ENCODE measurements at regions not wholly inside any gene's neighbourhood (a gene's known extent, or its start where the extent isn't known, plus 50 kb on each side); places are given as distances from the start of the nearest gene placed in this dataset.

DNA sequence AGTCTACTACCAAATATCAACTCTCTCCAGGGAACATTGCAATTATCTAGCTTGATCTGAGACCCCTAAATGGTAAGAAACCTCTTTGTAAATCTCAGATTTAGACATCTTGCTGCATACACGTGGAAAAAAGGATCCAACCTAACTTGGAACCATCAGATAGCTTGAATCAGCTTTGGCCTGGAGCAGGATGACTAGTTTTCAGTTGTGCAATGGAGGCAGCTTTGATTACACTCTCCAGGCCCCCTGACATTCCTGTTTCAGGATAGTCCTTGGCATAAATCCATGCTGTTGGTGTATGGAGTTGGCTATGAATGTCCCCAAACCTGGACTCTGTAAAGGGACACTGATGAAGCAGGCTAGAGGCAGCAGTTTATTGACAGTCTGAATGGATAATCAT is 1061.9 kb upstream of the TENM3 start:
- Histone ChIP-seq H4K91ac (ENCODE audit: low read length) (no peak overlapping the region), H3K4me2 (ENCODE audit: low read length, poor library complexity, severe bottlenecking) (no peak overlapping the region), H3K27me3 (ENCODE audit: control insufficient read depth in 1 of 2, insufficient read depth in 1 of 2, low read length in 2 of 2) (peaks cover 0 to 5% of the 10 kb centered on the region in 2 experiments), H3K79me1 (replicated peaks; ENCODE audit: low read length, poor library complexity, severe bottlenecking) (peaks cover 1% of the 10 kb centered on the region), H3K4ac (ENCODE audit: low read depth in 1 of 2, low read length in 2 of 2) (no peak overlapping the region), H3K4me1 (ENCODE audit: control insufficient read depth, insufficient read depth, low read depth, low read length) (no peaks in the 10 kb centered on the region), H2AFZ (ENCODE audit: low read depth, low read length) (no peak overlapping the region), H3K14ac (ENCODE audit: low read length in 2 of 2) (no peak overlapping the region), H2BK15ac (ENCODE audit: low read depth, poor library complexity, severe bottlenecking) (no peak overlapping the region), H3K18ac (ENCODE audit: low read depth in 1 of 2, low read length in 2 of 2) (no peak overlapping the region), H3K4me3 (ENCODE audit: insufficient read depth in 1 of 2, low read depth in 1 of 2, low read length in 2 of 2) (no peak overlapping the region), H3K27ac (ENCODE audit: low read length, poor library complexity, severe bottlenecking) (no peak overlapping the region), H4K8ac (ENCODE audit: low read length) (no peak overlapping the region), H2BK120ac (ENCODE audit: low read depth, low read length) (no peak overlapping the region), H3K9me3 (ENCODE audit: control insufficient read depth, low read length) (no peaks in the 10 kb centered on the region), H2BK12ac (ENCODE audit: low read length in 2 of 2) (no peak overlapping the region), H3K36me3 (ENCODE audit: control insufficient read depth in 1 of 2, insufficient read depth in 2 of 2, low read depth in 1 of 2, low read length in 2 of 2) (no peaks in the 10 kb centered on the region), H2AK5ac (ENCODE audit: low read length, severe bottlenecking) (no peak overlapping the region), H3K9ac (ENCODE audit: low read length) (no peak overlapping the region), H2BK5ac (ENCODE audit: low read depth, low read length, poor library complexity, severe bottlenecking) (no peak overlapping the region), H3K23ac (ENCODE audit: low read length in 2 of 2) (no peak overlapping the region)
- no peak for DNase-seq
- no CpG with 5 or more reads among the region's 1 CpG for WGBS

DNA sequence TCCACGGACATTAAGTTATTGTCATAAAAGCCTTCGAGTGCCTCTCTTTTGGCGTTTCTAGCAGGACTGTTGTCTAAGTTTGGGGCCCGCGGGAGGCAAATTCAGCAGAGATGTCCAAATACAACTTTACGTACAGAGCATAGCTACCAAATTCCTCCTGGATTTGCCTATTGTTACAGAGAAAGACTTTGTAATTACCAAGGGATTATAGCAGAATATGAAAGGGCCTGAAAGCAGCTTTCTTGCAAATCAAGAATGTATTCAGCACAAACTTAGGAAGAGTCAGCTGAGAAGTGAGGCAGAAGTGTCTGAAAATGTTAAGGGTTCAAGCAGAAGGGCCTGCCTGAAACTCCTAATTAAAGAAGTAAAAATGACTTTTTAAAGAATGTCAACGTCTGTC is 1053.5 kb upstream of the TENM3 start:
- H2BK120ac ChIP-seq (ENCODE audit: low read depth, low read length), result no peak overlapping the region
- no peaks in the 10 kb centered on the region for H3K27me3 ChIP-seq (ENCODE audit: control insufficient read depth in 1 of 2, insufficient read depth in 1 of 2, low read length in 2 of 2)
- H3K9ac ChIP-seq (ENCODE audit: low read length), result no peak overlapping the region
- H2AK5ac ChIP-seq (ENCODE audit: low read length, severe bottlenecking), result no peak overlapping the region
- H2BK12ac ChIP-seq (ENCODE audit: low read length in 2 of 2), result no peak overlapping the region
- H3K36me3 ChIP-seq (ENCODE audit: control insufficient read depth in 1 of 2, insufficient read depth in 2 of 2, low read depth in 1 of 2, low read length in 2 of 2), result no peaks in the 10 kb centered on the region
- H3K18ac ChIP-seq (ENCODE audit: low read depth in 1 of 2, low read length in 2 of 2), result no peak overlapping the region
- no peak overlapping the region for H3K4me2 ChIP-seq (ENCODE audit: low read length, poor library complexity, severe bottlenecking)
- no peak overlapping the region for H2AFZ ChIP-seq (ENCODE audit: low read depth, low read length)
- no peaks in the 10 kb centered on the region for H3K4me1 ChIP-seq (ENCODE audit: control insufficient read depth, insufficient read depth, low read depth, low read length)
- H3K14ac ChIP-seq (ENCODE audit: low read length in 2 of 2), result no peak overlapping the region
- H3K4ac ChIP-seq (ENCODE audit: low read depth in 1 of 2, low read length in 2 of 2), result no peak overlapping the region
- H4K91ac ChIP-seq (ENCODE audit: low read length), result no peak overlapping the region
- no peak overlapping the region for H3K23ac ChIP-seq (ENCODE audit: low read length in 2 of 2)
- WGBS, result 75% methylated on average over 6 of the region's 7 CpGs
- H3K4me3 ChIP-seq (ENCODE audit: insufficient read depth in 1 of 2, low read depth in 1 of 2, low read length in 2 of 2), result no peak overlapping the region
- no peaks in the 10 kb centered on the region for H3K79me1 ChIP-seq (replicated peaks; ENCODE audit: low read length, poor library complexity, severe bottlenecking)
- no peak overlapping the region for H3K27ac ChIP-seq (ENCODE audit: low read length, poor library complexity, severe bottlenecking)
- H2BK5ac ChIP-seq (ENCODE audit: low read depth, low read length, poor library complexity, severe bottlenecking), result no peak overlapping the region
- no peak overlapping the region for H2BK15ac ChIP-seq (ENCODE audit: low read depth, poor library complexity, severe bottlenecking)
- H3K9me3 ChIP-seq (ENCODE audit: control insufficient read depth, low read length), result no peaks in the 10 kb centered on the region
- DNase-seq, result no peak
- no peak overlapping the region for H4K8ac ChIP-seq (ENCODE audit: low read length)

DNA sequence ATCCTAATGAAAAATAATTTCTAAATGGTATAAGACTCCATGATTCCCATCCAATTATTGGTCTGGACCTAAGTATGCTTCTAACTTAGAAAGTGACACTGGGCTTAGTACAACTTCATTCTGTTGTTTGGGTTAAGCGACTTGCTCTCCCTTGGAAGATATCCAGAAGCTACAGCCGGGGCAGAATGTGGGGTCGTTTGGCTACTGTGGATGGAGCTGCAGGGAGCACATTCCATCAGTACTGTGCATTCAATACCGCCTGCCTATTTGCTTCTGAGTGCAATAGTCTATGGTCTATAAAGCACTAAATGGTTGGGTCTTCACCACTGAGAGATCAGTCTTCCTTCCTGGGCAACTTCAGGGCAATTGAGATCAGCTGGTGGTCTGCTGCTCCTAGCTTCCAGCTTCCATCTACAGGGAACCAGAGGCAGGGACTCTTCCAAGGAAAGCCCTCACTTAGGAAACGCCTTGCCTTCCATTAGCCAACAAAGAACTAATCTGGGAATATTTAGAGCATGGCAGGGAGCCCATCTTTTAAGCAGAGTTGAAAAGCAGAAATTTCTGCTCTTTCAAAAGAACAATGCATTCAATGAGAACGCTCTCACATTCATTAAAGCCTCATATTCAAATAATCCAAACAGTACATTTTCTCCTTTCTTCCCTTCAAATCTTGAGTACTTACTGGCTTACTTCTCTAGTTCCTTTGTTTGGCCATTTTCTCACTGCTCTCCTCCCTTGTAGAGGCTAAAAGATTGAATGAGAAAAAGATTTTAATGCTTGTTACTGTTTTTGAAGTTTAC is 1049.9 kb upstream of the TENM3 start:
- no peaks in the 10 kb centered on the region for H3K4me1 ChIP-seq (ENCODE audit: control insufficient read depth, insufficient read depth, low read depth, low read length)
- H3K9ac ChIP-seq (ENCODE audit: low read length), result no peak overlapping the region
- DNase-seq, result no peak
- H3K4me2 ChIP-seq (ENCODE audit: low read length, poor library complexity, severe bottlenecking), result no peak overlapping the region
- H3K23ac ChIP-seq (ENCODE audit: low read length in 2 of 2), result no peak overlapping the region
- no peak overlapping the region for H2AK5ac ChIP-seq (ENCODE audit: low read length, severe bottlenecking)
- no peak overlapping the region for H2AFZ ChIP-seq (ENCODE audit: low read depth, low read length)
- no peak overlapping the region for H3K18ac ChIP-seq (ENCODE audit: low read depth in 1 of 2, low read length in 2 of 2)
- WGBS, result 66% methylated on average over 6 of the region's 6 CpGs
- no peak overlapping the region for H3K27ac ChIP-seq (ENCODE audit: low read length, poor library complexity, severe bottlenecking)
- no peaks in the 10 kb centered on the region for H3K36me3 ChIP-seq (ENCODE audit: control insufficient read depth in 1 of 2, insufficient read depth in 2 of 2, low read depth in 1 of 2, low read length in 2 of 2)
- no peaks in the 10 kb centered on the region for H3K27me3 ChIP-seq (ENCODE audit: control insufficient read depth in 1 of 2, insufficient read depth in 1 of 2, low read length in 2 of 2)
- no peak overlapping the region for H4K91ac ChIP-seq (ENCODE audit: low read length)
- no peak overlapping the region for H2BK5ac ChIP-seq (ENCODE audit: low read depth, low read length, poor library complexity, severe bottlenecking)
- no peak overlapping the region for H2BK12ac ChIP-seq (ENCODE audit: low read length in 2 of 2)
- H3K4ac ChIP-seq (ENCODE audit: low read depth in 1 of 2, low read length in 2 of 2), result no peak overlapping the region
- H2BK120ac ChIP-seq (ENCODE audit: low read depth, low read length), result no peak overlapping the region
- H3K4me3 ChIP-seq (ENCODE audit: insufficient read depth in 1 of 2, low read depth in 1 of 2, low read length in 2 of 2), result no peak overlapping the region
- H4K8ac ChIP-seq (ENCODE audit: low read length), result no peak overlapping the region
- H3K79me1 ChIP-seq (replicated peaks; ENCODE audit: low read length, poor library complexity, severe bottlenecking), result no peaks in the 10 kb centered on the region
- H3K9me3 ChIP-seq (ENCODE audit: control insufficient read depth, low read length), result no peaks in the 10 kb centered on the region
- H2BK15ac ChIP-seq (ENCODE audit: low read depth, poor library complexity, severe bottlenecking), result no peak overlapping the region
- no peak overlapping the region for H3K14ac ChIP-seq (ENCODE audit: low read length in 2 of 2)

DNA sequence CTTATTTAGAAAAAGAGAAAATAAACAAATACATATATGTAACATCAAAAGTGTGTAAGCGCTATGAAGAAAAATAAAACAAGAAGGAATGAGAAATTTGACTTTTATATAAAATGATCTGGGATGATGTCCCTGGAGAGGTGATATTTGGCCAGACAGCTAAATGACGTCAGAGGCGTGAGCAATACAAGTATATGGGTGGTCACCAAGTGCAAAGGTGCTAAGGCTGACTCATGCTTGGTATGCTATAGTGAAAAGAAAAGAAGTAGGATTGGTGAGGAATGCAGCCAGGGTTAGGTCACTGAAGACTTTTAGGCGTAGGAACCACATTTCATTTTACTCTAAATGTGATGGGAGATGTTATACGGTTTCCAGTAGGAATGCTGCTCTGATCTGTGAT is 1049.1 kb upstream of the TENM3 start:
- Histone ChIP-seq H3K9ac (ENCODE audit: low read length) (no peak overlapping the region), H3K9me3 (ENCODE audit: control insufficient read depth, low read length) (no peaks in the 10 kb centered on the region), H4K8ac (ENCODE audit: low read length) (no peak overlapping the region), H2BK120ac (ENCODE audit: low read depth, low read length) (no peak overlapping the region), H4K91ac (ENCODE audit: low read length) (no peak overlapping the region), H3K14ac (ENCODE audit: low read length in 2 of 2) (no peak overlapping the region), H3K23ac (ENCODE audit: low read length in 2 of 2) (no peak overlapping the region), H2BK15ac (ENCODE audit: low read depth, poor library complexity, severe bottlenecking) (no peak overlapping the region), H3K79me1 (replicated peaks; ENCODE audit: low read length, poor library complexity, severe bottlenecking) (no peaks in the 10 kb centered on the region), H3K4me3 (ENCODE audit: insufficient read depth in 1 of 2, low read depth in 1 of 2, low read length in 2 of 2) (no peak overlapping the region), H2BK12ac (ENCODE audit: low read length in 2 of 2) (no peak overlapping the region), H2AK5ac (ENCODE audit: low read length, severe bottlenecking) (no peak overlapping the region), H2AFZ (ENCODE audit: low read depth, low read length) (no peak overlapping the region), H2BK5ac (ENCODE audit: low read depth, low read length, poor library complexity, severe bottlenecking) (no peak overlapping the region), H3K18ac (ENCODE audit: low read depth in 1 of 2, low read length in 2 of 2) (no peak overlapping the region), H3K27ac (ENCODE audit: low read length, poor library complexity, severe bottlenecking) (no peak overlapping the region), H3K4ac (ENCODE audit: low read depth in 1 of 2, low read length in 2 of 2) (no peak overlapping the region), H3K4me2 (ENCODE audit: low read length, poor library complexity, severe bottlenecking) (no peak overlapping the region), H3K27me3 (ENCODE audit: control insufficient read depth in 1 of 2, insufficient read depth in 1 of 2, low read length in 2 of 2) (no peaks in the 10 kb centered on the region), H3K36me3 (ENCODE audit: control insufficient read depth in 1 of 2, insufficient read depth in 2 of 2, low read depth in 1 of 2, low read length in 2 of 2) (no peaks in the 10 kb centered on the region), H3K4me1 (ENCODE audit: control insufficient read depth, insufficient read depth, low read depth, low read length) (no peaks in the 10 kb centered on the region)
- DNase-seq, result no peak
- 80% methylated on average over 5 of the region's 5 CpGs for WGBS

All from mesenchymal stem cell (in vitro differentiated cells and primary cell).